ENCODE measurements at regions not wholly inside any gene's neighbourhood (a gene's known extent, or its start where the extent isn't known, plus 50 kb on each side); places are given as distances from the start of the nearest gene placed in this dataset.

- TF ChIP-seq, protein P1, sequence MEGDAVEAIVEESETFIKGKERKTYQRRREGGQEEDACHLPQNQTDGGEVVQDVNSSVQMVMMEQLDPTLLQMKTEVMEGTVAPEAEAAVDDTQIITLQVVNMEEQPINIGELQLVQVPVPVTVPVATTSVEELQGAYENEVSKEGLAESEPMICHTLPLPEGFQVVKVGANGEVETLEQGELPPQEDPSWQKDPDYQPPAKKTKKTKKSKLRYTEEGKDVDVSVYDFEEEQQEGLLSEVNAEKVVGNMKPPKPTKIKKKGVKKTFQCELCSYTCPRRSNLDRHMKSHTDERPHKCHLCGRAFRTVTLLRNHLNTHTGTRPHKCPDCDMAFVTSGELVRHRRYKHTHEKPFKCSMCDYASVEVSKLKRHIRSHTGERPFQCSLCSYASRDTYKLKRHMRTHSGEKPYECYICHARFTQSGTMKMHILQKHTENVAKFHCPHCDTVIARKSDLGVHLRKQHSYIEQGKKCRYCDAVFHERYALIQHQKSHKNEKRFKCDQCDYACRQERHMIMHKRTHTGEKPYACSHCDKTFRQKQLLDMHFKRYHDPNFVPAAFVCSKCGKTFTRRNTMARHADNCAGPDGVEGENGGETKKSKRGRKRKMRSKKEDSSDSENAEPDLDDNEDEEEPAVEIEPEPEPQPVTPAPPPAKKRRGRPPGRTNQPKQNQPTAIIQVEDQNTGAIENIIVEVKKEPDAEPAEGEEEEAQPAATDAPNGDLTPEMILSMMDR (IDR thresholded peaks at IDR 0.05; ENCODE audit: low read length), result no peak
- TF ChIP-seq EZH2 (IDR thresholded peaks at IDR 0.05; ENCODE audit: borderline replicate concordance, low read length), result no peak
Observed at GRCh38 chr5:104344809-104345208, 782.2 kb upstream of the NUDT12 start.
